GM23338 (cell line): ENCODE measurements at regions not wholly inside any gene's neighbourhood (a gene's known extent, or its start where the extent isn't known, plus 50 kb on each side); places are given as distances from the start of the nearest gene placed in this dataset.

Experiments
- ATAC-seq: fragments of 200-7000 bp; cut with Tn5 transposase; 3 replicates; pipeline ENCODE4 v1.9.1; 2020
- DNase-seq: peaks from one replicate; pipeline ENCODE4 v3.0.0-alpha.2; 2015; ENCODE audit warnings: low spot score
- H2AFZ ChIP-seq: fragments of 200-600 bp; sonication (generic); 2 replicates; pipeline ENCODE4 v1.8.0; 2016; ENCODE audit warnings: antibody characterized with exemption, mild to moderate bottlenecking, moderate library complexity
- H3F3A ChIP-seq: fragments of 200-600 bp; sonication (generic); replicated peaks from 2 replicates; pipeline ENCODE4 v1.8.0; 2017; ENCODE audit warnings: antibody characterized with exemption, mixed run types, low read depth
- H3K27ac ChIP-seq: fragments of 200-600 bp; sonication (generic); 2 replicates; pipeline ENCODE4 v1.6.1; 2016; ENCODE audit warnings: low read depth
- H3K27me3 ChIP-seq: fragments of 200-600 bp; sonication (generic); 2 replicates; pipeline ENCODE4 v1.8.0; 2016; ENCODE audit warnings: mild to moderate bottlenecking, mixed run types, moderate library complexity; ENCODE audit not compliant: insufficient read depth
- H3K36me3 ChIP-seq: fragments of 200-600 bp; sonication (generic); 2 replicates; pipeline ENCODE4 v1.8.0; 2016; ENCODE audit warnings: mild to moderate bottlenecking; ENCODE audit not compliant: insufficient read depth
- H3K4me1 ChIP-seq: fragments of 200-600 bp; sonication (generic); 2 replicates; pipeline ENCODE4 v1.8.0; 2016; ENCODE audit warnings: mild to moderate bottlenecking, moderate library complexity; ENCODE audit not compliant: insufficient read depth
- H3K4me2 ChIP-seq: fragments of 200-600 bp; sonication (generic); 2 replicates; pipeline ENCODE4 v1.7.1; 2017; ENCODE audit warnings: mixed run types
- H3K4me3 ChIP-seq: fragments of 200-600 bp; sonication (generic); 2 replicates; pipeline ENCODE4 v1.6.1; 2016; ENCODE audit warnings: mixed run types
- H3K79me2 ChIP-seq: fragments of 200-600 bp; sonication (generic); replicated peaks from 2 replicates; pipeline ENCODE4 v1.8.0; 2017; ENCODE audit warnings: mild to moderate bottlenecking; ENCODE audit not compliant: insufficient read depth
- H3K9me2 ChIP-seq: fragments of 200-600 bp; sonication (generic); 2 replicates; pipeline ENCODE4 v1.8.0; 2017; ENCODE audit not compliant: insufficient read depth
- H4K20me1 ChIP-seq: fragments of 200-600 bp; sonication (generic); replicated peaks from 2 replicates; pipeline ENCODE4 v1.8.0; 2017; ENCODE audit warnings: mild to moderate bottlenecking; ENCODE audit not compliant: insufficient read depth
- H3K27ac Mint-ChIP-seq: 2 replicates; pipeline ENCODE4 v1.8.0; 2020; ENCODE audit warnings: inconsistent platforms, mild to moderate bottlenecking, moderate library complexity, mixed read lengths
- H3K27me3 Mint-ChIP-seq: 3 replicates; pipeline ENCODE4 v1.8.0; 2022; ENCODE audit warnings: low read depth, mild to moderate bottlenecking, moderate library complexity, mixed read lengths, inconsistent platforms; ENCODE audit not compliant: insufficient read depth, poor library complexity
- H3K36me3 Mint-ChIP-seq: 3 replicates; pipeline ENCODE4 v1.8.0; 2021; ENCODE audit warnings: low read depth, mild to moderate bottlenecking, inconsistent platforms, moderate library complexity, mixed read lengths
- H3K4me1 Mint-ChIP-seq: 3 replicates; pipeline ENCODE4 v1.8.0; 2020; ENCODE audit warnings: mild to moderate bottlenecking, inconsistent platforms, mixed read lengths
- H3K4me3 Mint-ChIP-seq: 3 replicates; pipeline ENCODE4 v1.8.0; 2021; ENCODE audit warnings: moderate library complexity, mild to moderate bottlenecking, inconsistent platforms, mixed read lengths
- H3K9me3 Mint-ChIP-seq: 3 replicates; pipeline ENCODE4 v1.8.0; 2020; ENCODE audit warnings: moderate library complexity, mild to moderate bottlenecking, inconsistent platforms, mixed read lengths
- CREB1 ChIP-seq: fragments of 250-450 bp; sonication (Bioruptor Pico); IDR thresholded peaks from 2 replicates; pipeline ENCODE4 v1.5.0; 2020; ENCODE audit warnings: low read depth, mild to moderate bottlenecking, moderate library complexity
- ETS1 ChIP-seq: IDR thresholded peaks from 2 replicates; pipeline ENCODE4 v1.6.1; 2016; ENCODE audit warnings: antibody characterized with exemption
- EZH2 ChIP-seq: fragments of 200-600 bp; sonication (generic); IDR thresholded peaks from one replicate; pipeline ENCODE4 v1.8.0; 2017; ENCODE audit warnings: antibody characterized with exemption, mild to moderate bottlenecking, low read depth; ENCODE audit not compliant: unreplicated experiment
- EZH2phosphoT487 ChIP-seq: fragments of 200-600 bp; sonication (generic); IDR thresholded peaks from one replicate; pipeline ENCODE4 v1.8.1; 2018; ENCODE audit warnings: antibody characterized with exemption; ENCODE audit not compliant: unreplicated experiment
- JUNB ChIP-seq: IDR thresholded peaks from one replicate; pipeline ENCODE4 v1.6.1; 2016; ENCODE audit warnings: antibody characterized with exemption; ENCODE audit not compliant: unreplicated experiment
- NANOG ChIP-seq: IDR thresholded peaks from 2 replicates; pipeline ENCODE4 v1.6.1; 2016; ENCODE audit warnings: antibody characterized with exemption, borderline replicate concordance
- POLR2AphosphoS5 ChIP-seq: IDR thresholded peaks from 2 replicates; pipeline ENCODE4 v1.6.1; 2016; ENCODE audit warnings: antibody characterized with exemption, low read depth
- STAT1 ChIP-seq: IDR thresholded peaks from one replicate; pipeline ENCODE4 v1.6.1; 2016; ENCODE audit warnings: antibody characterized with exemption; ENCODE audit not compliant: unreplicated experiment
- ZNF114 ChIP-seq: fragments of 250-450 bp; sonication (Bioruptor Pico); IDR thresholded peaks from 2 replicates; pipeline ENCODE4 v1.5.0; 2020; ENCODE audit warnings: mild to moderate bottlenecking, moderate library complexity
- ZNF331 ChIP-seq: fragments of 250-450 bp; sonication (Bioruptor Pico); IDR thresholded peaks from 2 replicates; pipeline ENCODE4 v1.5.0; 2020; ENCODE audit warnings: low read depth, mild to moderate bottlenecking, moderate library complexity
- TF ChIP-seq, protein P1 (sequence below): IDR thresholded peaks from one replicate; pipeline ENCODE4 v1.6.1; 2018; ENCODE audit warnings: antibody characterized with exemption; ENCODE audit not compliant: unreplicated experiment
- TF ChIP-seq, protein P2 (sequence below), 2 experiments: fragments of 200-600 bp in 1 of 2; sonication (generic) in 1 of 2; conservative IDR thresholded peaks; 2 replicates each; pipeline versions ENCODE4 v1.5.1 to v1.6.1; 2016 to 2017; ENCODE audit warnings: antibody characterized with exemption in 2 of 2, low read depth in 2 of 2, mild to moderate bottlenecking in 2 of 2, moderate library complexity in 1 of 2
- TF ChIP-seq, protein P3 (sequence below): fragments of 250-450 bp; sonication (Bioruptor Pico); IDR thresholded peaks from 2 replicates; pipeline ENCODE4 v1.5.0; 2020; ENCODE audit warnings: mild to moderate bottlenecking, moderate library complexity

GRCh38 chr4:159855731-159856130, 752.9 kb downstream of the RAPGEF2 start:
- H2AFZ ChIP-seq, result no peak overlapping the region
- H3K79me2 ChIP-seq, result no peaks in the 10 kb centered on the region
- no peaks in the 10 kb centered on the region for H3K36me3 Mint-ChIP-seq
- peaks cover 4% of the 10 kb centered on the region; the same call in 1 of the 3 replicates for H3K9me3 Mint-ChIP-seq
- H4K20me1 ChIP-seq, result no peaks in the 10 kb centered on the region
- H3K27me3 ChIP-seq, result no peaks in the 10 kb centered on the region
- no peak overlapping the region for H3K4me2 ChIP-seq
- H3K27ac Mint-ChIP-seq, result no peak overlapping the region
- peaks cover 4% of the 10 kb centered on the region for H3K4me1 ChIP-seq
- peaks cover 9% of the 10 kb centered on the region for H3K4me1 Mint-ChIP-seq
- no peaks in the 10 kb centered on the region for H3K9me2 ChIP-seq
- no peak overlapping the region for H3K4me3 ChIP-seq
- peak; percentile 62 for ATAC-seq
- no peak overlapping the region for H3K4me3 Mint-ChIP-seq
- no peaks in the 10 kb centered on the region for H3F3A ChIP-seq
- H3K36me3 ChIP-seq, result no peaks in the 10 kb centered on the region
- TF ChIP-seq, protein P1, sequence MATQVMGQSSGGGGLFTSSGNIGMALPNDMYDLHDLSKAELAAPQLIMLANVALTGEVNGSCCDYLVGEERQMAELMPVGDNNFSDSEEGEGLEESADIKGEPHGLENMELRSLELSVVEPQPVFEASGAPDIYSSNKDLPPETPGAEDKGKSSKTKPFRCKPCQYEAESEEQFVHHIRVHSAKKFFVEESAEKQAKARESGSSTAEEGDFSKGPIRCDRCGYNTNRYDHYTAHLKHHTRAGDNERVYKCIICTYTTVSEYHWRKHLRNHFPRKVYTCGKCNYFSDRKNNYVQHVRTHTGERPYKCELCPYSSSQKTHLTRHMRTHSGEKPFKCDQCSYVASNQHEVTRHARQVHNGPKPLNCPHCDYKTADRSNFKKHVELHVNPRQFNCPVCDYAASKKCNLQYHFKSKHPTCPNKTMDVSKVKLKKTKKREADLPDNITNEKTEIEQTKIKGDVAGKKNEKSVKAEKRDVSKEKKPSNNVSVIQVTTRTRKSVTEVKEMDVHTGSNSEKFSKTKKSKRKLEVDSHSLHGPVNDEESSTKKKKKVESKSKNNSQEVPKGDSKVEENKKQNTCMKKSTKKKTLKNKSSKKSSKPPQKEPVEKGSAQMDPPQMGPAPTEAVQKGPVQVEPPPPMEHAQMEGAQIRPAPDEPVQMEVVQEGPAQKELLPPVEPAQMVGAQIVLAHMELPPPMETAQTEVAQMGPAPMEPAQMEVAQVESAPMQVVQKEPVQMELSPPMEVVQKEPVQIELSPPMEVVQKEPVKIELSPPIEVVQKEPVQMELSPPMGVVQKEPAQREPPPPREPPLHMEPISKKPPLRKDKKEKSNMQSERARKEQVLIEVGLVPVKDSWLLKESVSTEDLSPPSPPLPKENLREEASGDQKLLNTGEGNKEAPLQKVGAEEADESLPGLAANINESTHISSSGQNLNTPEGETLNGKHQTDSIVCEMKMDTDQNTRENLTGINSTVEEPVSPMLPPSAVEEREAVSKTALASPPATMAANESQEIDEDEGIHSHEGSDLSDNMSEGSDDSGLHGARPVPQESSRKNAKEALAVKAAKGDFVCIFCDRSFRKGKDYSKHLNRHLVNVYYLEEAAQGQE, result no peak
- TF ChIP-seq POLR2AphosphoS5, result no peak
- TF ChIP-seq, protein P2, sequence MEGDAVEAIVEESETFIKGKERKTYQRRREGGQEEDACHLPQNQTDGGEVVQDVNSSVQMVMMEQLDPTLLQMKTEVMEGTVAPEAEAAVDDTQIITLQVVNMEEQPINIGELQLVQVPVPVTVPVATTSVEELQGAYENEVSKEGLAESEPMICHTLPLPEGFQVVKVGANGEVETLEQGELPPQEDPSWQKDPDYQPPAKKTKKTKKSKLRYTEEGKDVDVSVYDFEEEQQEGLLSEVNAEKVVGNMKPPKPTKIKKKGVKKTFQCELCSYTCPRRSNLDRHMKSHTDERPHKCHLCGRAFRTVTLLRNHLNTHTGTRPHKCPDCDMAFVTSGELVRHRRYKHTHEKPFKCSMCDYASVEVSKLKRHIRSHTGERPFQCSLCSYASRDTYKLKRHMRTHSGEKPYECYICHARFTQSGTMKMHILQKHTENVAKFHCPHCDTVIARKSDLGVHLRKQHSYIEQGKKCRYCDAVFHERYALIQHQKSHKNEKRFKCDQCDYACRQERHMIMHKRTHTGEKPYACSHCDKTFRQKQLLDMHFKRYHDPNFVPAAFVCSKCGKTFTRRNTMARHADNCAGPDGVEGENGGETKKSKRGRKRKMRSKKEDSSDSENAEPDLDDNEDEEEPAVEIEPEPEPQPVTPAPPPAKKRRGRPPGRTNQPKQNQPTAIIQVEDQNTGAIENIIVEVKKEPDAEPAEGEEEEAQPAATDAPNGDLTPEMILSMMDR (conservative IDR thresholded peaks at IDR 0.05; ENCODE audit: low read depth in 2 of 2), result no peak
- TF ChIP-seq JUNB, result no peak
- no peak for TF ChIP-seq EZH2phosphoT487
- TF ChIP-seq CREB1, result no peak
- TF ChIP-seq ZNF331 (CRISPR knock-in tag), result no peak
- TF ChIP-seq, protein P3, sequence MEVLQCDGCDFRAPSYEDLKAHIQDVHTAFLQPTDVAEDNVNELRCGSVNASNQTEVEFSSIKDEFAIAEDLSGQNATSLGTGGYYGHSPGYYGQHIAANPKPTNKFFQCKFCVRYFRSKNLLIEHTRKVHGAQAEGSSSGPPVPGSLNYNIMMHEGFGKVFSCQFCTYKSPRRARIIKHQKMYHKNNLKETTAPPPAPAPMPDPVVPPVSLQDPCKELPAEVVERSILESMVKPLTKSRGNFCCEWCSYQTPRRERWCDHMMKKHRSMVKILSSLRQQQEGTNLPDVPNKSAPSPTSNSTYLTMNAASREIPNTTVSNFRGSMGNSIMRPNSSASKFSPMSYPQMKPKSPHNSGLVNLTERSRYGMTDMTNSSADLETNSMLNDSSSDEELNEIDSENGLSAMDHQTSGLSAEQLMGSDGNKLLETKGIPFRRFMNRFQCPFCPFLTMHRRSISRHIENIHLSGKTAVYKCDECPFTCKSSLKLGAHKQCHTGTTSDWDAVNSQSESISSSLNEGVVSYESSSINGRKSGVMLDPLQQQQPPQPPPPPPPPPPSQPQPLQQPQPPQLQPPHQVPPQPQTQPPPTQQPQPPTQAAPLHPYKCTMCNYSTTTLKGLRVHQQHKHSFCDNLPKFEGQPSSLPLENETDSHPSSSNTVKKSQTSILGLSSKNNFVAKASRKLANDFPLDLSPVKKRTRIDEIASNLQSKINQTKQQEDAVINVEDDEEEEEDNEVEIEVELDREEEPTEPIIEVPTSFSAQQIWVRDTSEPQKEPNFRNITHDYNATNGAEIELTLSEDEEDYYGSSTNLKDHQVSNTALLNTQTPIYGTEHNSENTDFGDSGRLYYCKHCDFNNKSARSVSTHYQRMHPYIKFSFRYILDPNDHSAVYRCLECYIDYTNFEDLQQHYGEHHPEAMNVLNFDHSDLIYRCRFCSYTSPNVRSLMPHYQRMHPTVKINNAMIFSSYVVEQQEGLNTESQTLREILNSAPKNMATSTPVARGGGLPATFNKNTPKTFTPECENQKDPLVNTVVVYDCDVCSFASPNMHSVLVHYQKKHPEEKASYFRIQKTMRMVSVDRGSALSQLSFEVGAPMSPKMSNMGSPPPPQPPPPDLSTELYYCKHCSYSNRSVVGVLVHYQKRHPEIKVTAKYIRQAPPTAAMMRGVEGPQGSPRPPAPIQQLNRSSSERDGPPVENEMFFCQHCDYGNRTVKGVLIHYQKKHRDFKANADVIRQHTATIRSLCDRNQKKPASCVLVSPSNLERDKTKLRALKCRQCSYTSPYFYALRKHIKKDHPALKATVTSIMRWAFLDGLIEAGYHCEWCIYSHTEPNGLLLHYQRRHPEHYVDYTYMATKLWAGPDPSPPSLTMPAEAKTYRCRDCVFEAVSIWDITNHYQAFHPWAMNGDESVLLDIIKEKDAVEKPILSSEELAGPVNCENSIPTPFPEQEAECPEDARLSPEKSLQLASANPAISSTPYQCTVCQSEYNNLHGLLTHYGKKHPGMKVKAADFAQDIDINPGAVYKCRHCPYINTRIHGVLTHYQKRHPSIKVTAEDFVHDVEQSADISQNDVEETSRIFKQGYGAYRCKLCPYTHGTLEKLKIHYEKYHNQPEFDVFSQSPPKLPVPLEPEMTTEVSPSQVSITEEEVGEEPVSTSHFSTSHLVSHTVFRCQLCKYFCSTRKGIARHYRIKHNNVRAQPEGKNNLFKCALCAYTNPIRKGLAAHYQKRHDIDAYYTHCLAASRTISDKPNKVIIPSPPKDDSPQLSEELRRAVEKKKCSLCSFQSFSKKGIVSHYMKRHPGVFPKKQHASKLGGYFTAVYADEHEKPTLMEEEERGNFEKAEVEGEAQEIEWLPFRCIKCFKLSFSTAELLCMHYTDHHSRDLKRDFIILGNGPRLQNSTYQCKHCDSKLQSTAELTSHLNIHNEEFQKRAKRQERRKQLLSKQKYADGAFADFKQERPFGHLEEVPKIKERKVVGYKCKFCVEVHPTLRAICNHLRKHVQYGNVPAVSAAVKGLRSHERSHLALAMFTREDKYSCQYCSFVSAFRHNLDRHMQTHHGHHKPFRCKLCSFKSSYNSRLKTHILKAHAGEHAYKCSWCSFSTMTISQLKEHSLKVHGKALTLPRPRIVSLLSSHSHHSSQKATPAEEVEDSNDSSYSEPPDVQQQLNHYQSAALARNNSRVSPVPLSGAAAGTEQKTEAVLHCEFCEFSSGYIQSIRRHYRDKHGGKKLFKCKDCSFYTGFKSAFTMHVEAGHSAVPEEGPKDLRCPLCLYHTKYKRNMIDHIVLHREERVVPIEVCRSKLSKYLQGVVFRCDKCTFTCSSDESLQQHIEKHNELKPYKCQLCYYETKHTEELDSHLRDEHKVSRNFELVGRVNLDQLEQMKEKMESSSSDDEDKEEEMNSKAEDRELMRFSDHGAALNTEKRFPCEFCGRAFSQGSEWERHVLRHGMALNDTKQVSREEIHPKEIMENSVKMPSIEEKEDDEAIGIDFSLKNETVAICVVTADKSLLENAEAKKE, result no peak
- TF ChIP-seq ETS1, result no peak
- TF ChIP-seq STAT1, result no peak
- no peak for TF ChIP-seq ZNF114 (CRISPR knock-in tag)
- no peak for TF ChIP-seq NANOG
- no peak for TF ChIP-seq EZH2
- H3K27ac ChIP-seq, result no peak overlapping the region
- H3K27me3 Mint-ChIP-seq, result no peaks in the 10 kb centered on the region
- DNase-seq, result peak; percentile 3
